ENCODE measurements at regions not wholly inside any gene's neighbourhood (a gene's known extent, or its start where the extent isn't known, plus 50 kb on each side); places are given as distances from the start of the nearest gene placed in this dataset.

GRCh38 chr4:111022758-111023157 lies 399.9 kb upstream of the PITX2 start:
- no peak for FAIRE-seq
- no TSS peak for BruUV-seq (replicated peaks)

More at GRCh38 chr4:111022758-111023157, 399.9 kb upstream of the PITX2 start:
- Histone ChIP-seq H3K27me3 (ENCODE audit: control insufficient read depth in 2 of 2, insufficient read depth in 2 of 2, low read length in 2 of 2) (no peaks in the 10 kb centered on the region), H3K27ac (ENCODE audit: insufficient read depth, low read depth, low read length) (no peak overlapping the region), H3K36me3 (ENCODE audit: control insufficient read depth in 2 of 2, extremely low read depth in 1 of 2, insufficient read depth in 2 of 2, low read length in 2 of 2) (no peaks in the 10 kb centered on the region), H2AFZ (ENCODE audit: low read depth, low read length) (no peak overlapping the region), H3K4me1 (ENCODE audit: control insufficient read depth, extremely low read depth, insufficient read depth, low read length) (no peaks in the 10 kb centered on the region), H4K20me1 (replicated peaks; ENCODE audit: control insufficient read depth, extremely low read depth, insufficient read depth, low read length) (no peaks in the 10 kb centered on the region), H3K4me2 (ENCODE audit: insufficient read depth, low read length) (no peak overlapping the region), H3K79me2 (ENCODE audit: control insufficient read depth, insufficient read depth, low read length) (no peaks in the 10 kb centered on the region), H3K9me1 (replicated peaks; ENCODE audit: control insufficient read depth, extremely low read depth, insufficient read depth, low read length) (no peaks in the 10 kb centered on the region), H3K9me3 (replicated peaks; ENCODE audit: control insufficient read depth, insufficient read depth, low read length) (no peaks in the 10 kb centered on the region), H3K9ac (replicated peaks; ENCODE audit: extremely low read depth, insufficient read depth, low read length) (no peak overlapping the region), H3K4me3 (replicated peaks in 1 of 3; ENCODE audit: insufficient read depth in 1 of 3, low read depth in 1 of 3, low read length in 3 of 3) (no peak overlapping the region)
- ChIA-PET CTCF (no interaction called here), POLR2A (no interaction called here)
- TF ChIP-seq EZH2 (IDR thresholded peaks at IDR 0.05; ENCODE audit: borderline replicate concordance, low read depth, low read length, severe bottlenecking) (no peak), MYC (IDR thresholded peaks at IDR 0.05; ENCODE audit: low read depth, low read length) (no peak), CTCF (IDR thresholded peaks at IDR 0.05; ENCODE audit: extremely low read depth in 1 of 2, insufficient read depth in 1 of 2, low read depth in 1 of 2, low read length in 2 of 2) (no peak), FOS (IDR thresholded peaks at IDR 0.05; ENCODE audit: borderline replicate concordance, insufficient read depth, low read length) (no peak), GATA2 (IDR thresholded peaks at IDR 0.05; ENCODE audit: insufficient read depth, insufficient read length, low read depth, low read length) (no peak), POLR2AphosphoS5 (IDR thresholded peaks at IDR 0.05; ENCODE audit: insufficient read depth, low read depth, low read length) (no peak), JUN (IDR thresholded peaks at IDR 0.05; ENCODE audit: borderline replicate concordance, insufficient read depth, insufficient read length, low read depth) (no peak), MAX (IDR thresholded peaks at IDR 0.05; ENCODE audit: insufficient read depth, insufficient read length) (no peak), POLR2A (IDR thresholded peaks at IDR 0.05; ENCODE audit: low read depth, low read length) (no peak)
- intact Hi-C loops (cut with micrococcal nuclease) = no loop called here
- dilution Hi-C loops (cut with MboI; ENCODE audit: extremely low pct_ligation_motif_present, low sequenced_read_pairs) = no loop called here
- no peak for DNase-seq (ENCODE audit: low read depth, low spot score)

All from endothelial cell of umbilical vein (primary cell).